Endothelial cell of umbilical vein (primary cell): ENCODE measurements at regions not wholly inside any gene's neighbourhood (a gene's known extent, or its start where the extent isn't known, plus 50 kb on each side); places are given as distances from the start of the nearest gene placed in this dataset.
"Not testable (repeated sequence)": the region's sequence is repeated elsewhere in the genome, so short reads cannot be mapped to it uniquely, and the experiment has no call there.

Experiments used
- EZH2 ChIP-seq: IDR thresholded peaks from 2 replicates; pipeline ENCODE4 v1.6.1; 2012; ENCODE audit warnings: borderline replicate concordance, low read depth, mild to moderate bottlenecking, moderate library complexity, low read length, inconsistent platforms; ENCODE audit not compliant: severe bottlenecking
- FOS ChIP-seq: IDR thresholded peaks from 2 replicates; pipeline ENCODE4 v1.6.1; 2011; ENCODE audit warnings: mild to moderate bottlenecking, low read length, moderate library complexity, borderline replicate concordance; ENCODE audit not compliant: insufficient read depth
- GATA2 ChIP-seq: IDR thresholded peaks from 2 replicates; pipeline ENCODE4 v1.7.0; 2011; ENCODE audit warnings: low read depth, mild to moderate bottlenecking, moderate library complexity, mixed read lengths, low read length; ENCODE audit not compliant: insufficient read length, insufficient read depth
- JUN ChIP-seq: IDR thresholded peaks from 2 replicates; pipeline ENCODE4 v1.6.1; 2011; ENCODE audit warnings: borderline replicate concordance, low read depth; ENCODE audit not compliant: insufficient read length, insufficient read depth
- MYC ChIP-seq: IDR thresholded peaks from one replicate; pipeline ENCODE4 v1.6.1; 2011; ENCODE audit warnings: mild to moderate bottlenecking, low read depth, low read length
- POLR2A ChIP-seq: IDR thresholded peaks from 2 replicates; pipeline ENCODE4 v1.6.1; 2012; ENCODE audit warnings: low read depth, mild to moderate bottlenecking, control low read depth, low read length
- POLR2AphosphoS5 ChIP-seq: IDR thresholded peaks from 2 replicates; pipeline ENCODE4 v1.6.1; 2012; ENCODE audit warnings: low read depth, mild to moderate bottlenecking, control low read depth, low read length, moderate library complexity; ENCODE audit not compliant: insufficient read depth
- TF ChIP-seq, protein P1 (sequence below), 2 donors: IDR thresholded peaks; 1 replicate in 1 of 2; 2 replicates in 1 of 2; pipeline ENCODE4 v1.5.1; 2011; ENCODE audit warnings: low read length in 2 of 2, mild to moderate bottlenecking in 2 of 2, moderate library complexity in 2 of 2, control low read depth in 1 of 2, inconsistent platforms in 1 of 2, low read depth in 1 of 2; ENCODE audit not compliant: insufficient read depth in 1 of 2; ENCODE audit errors: extremely low read depth in 1 of 2
- TF ChIP-seq, protein P2 (sequence below): IDR thresholded peaks from 2 replicates; pipeline ENCODE4 v1.6.1; 2011; ENCODE audit not compliant: insufficient read depth, insufficient read length

- not testable (repeated sequence) for TF ChIP-seq MYC, POLR2A, POLR2AphosphoS5, FOS, EZH2, JUN, GATA2
- TF ChIP-seq, protein P1, sequence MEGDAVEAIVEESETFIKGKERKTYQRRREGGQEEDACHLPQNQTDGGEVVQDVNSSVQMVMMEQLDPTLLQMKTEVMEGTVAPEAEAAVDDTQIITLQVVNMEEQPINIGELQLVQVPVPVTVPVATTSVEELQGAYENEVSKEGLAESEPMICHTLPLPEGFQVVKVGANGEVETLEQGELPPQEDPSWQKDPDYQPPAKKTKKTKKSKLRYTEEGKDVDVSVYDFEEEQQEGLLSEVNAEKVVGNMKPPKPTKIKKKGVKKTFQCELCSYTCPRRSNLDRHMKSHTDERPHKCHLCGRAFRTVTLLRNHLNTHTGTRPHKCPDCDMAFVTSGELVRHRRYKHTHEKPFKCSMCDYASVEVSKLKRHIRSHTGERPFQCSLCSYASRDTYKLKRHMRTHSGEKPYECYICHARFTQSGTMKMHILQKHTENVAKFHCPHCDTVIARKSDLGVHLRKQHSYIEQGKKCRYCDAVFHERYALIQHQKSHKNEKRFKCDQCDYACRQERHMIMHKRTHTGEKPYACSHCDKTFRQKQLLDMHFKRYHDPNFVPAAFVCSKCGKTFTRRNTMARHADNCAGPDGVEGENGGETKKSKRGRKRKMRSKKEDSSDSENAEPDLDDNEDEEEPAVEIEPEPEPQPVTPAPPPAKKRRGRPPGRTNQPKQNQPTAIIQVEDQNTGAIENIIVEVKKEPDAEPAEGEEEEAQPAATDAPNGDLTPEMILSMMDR (IDR thresholded peaks at IDR 0.05; ENCODE audit: extremely low read depth in 1 of 2, insufficient read depth in 1 of 2, low read depth in 1 of 2, low read length in 2 of 2), result not testable (repeated sequence)
- TF ChIP-seq, protein P2, sequence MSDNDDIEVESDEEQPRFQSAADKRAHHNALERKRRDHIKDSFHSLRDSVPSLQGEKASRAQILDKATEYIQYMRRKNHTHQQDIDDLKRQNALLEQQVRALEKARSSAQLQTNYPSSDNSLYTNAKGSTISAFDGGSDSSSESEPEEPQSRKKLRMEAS, result not testable (repeated sequence)
Measured at GRCh38 chr2:130283341-130283869, 59.3 kb upstream of the IMP4 start.
